ENCODE measurements at regions not wholly inside any gene's neighbourhood (a gene's known extent, or its start where the extent isn't known, plus 50 kb on each side); places are given as distances from the start of the nearest gene placed in this dataset.
"Not testable (repeated sequence)": the region's sequence is repeated elsewhere in the genome, so short reads cannot be mapped to it uniquely, and the experiment has no call there.

GRCh38 chr9:104195142-104195541 lies 101.0 kb downstream of the SMC2 start:
- H3K27ac ChIP-seq; H2AFZ ChIP-seq (replicated peaks); H3K4me1 ChIP-seq; H3K36me3 Mint-ChIP-seq; H3K4me3 Mint-ChIP-seq; H3K27me3 Mint-ChIP-seq (ENCODE audit: insufficient read depth, low read depth); H4K20me1 ChIP-seq (ENCODE audit: low read depth); H3K4me1 Mint-ChIP-seq; H3K79me2 ChIP-seq (ENCODE audit: low read depth); DNase-seq (ENCODE audit: low spot score); H3K4me3 ChIP-seq; H3K36me3 ChIP-seq; H3K9me3 ChIP-seq (ENCODE audit: low read depth); H3F3A ChIP-seq (ENCODE audit: low read depth); H3K4me2 ChIP-seq; H3K9ac ChIP-seq; H3K27me3 ChIP-seq; H3K27ac Mint-ChIP-seq; H3K9me3 Mint-ChIP-seq: not testable (repeated sequence)

- H3K9me3 ChIP-seq (ENCODE audit: low read depth): no peaks in the 10 kb centered on the region
- no peak overlapping the region for H3K4me3 Mint-ChIP-seq
- no peak overlapping the region for H3K4me2 ChIP-seq
- H3K27ac ChIP-seq: no peak overlapping the region
- H3K27ac Mint-ChIP-seq: no peak overlapping the region
- no peaks in the 10 kb centered on the region for H3K27me3 ChIP-seq
- no peak overlapping the region for H3K4me3 ChIP-seq
- no peaks in the 10 kb centered on the region for H4K20me1 ChIP-seq (ENCODE audit: low read depth)
- H3K79me2 ChIP-seq (ENCODE audit: low read depth): no peaks in the 10 kb centered on the region
- H2AFZ ChIP-seq (replicated peaks): no peak overlapping the region
- no peaks in the 10 kb centered on the region for H3F3A ChIP-seq (ENCODE audit: low read depth)
- no peaks in the 10 kb centered on the region for H3K27me3 Mint-ChIP-seq (ENCODE audit: insufficient read depth, low read depth)
- DNase-seq (ENCODE audit: low spot score): no peak
- H3K9ac ChIP-seq: no peak overlapping the region
- H3K4me1 ChIP-seq: no peaks in the 10 kb centered on the region
- H3K4me1 Mint-ChIP-seq: no peaks in the 10 kb centered on the region
- TF ChIP-seq EZH2 (IDR thresholded peaks at IDR 0.05) (no peak), EZH2phosphoT487 (IDR thresholded peaks at IDR 0.05) (no peak), CTCF (IDR thresholded peaks at IDR 0.05) (no peak)
- no peaks in the 10 kb centered on the region for H3K36me3 ChIP-seq
- H3K9me3 Mint-ChIP-seq: no peaks in the 10 kb centered on the region
- H3K36me3 Mint-ChIP-seq: no peaks in the 10 kb centered on the region
Observed at GRCh38 chr9:104200456-104200994, 106.4 kb downstream of the SMC2 start.

GRCh38 chr9:104206766-104207165 lies 112.7 kb downstream of the SMC2 start:
- H3K9me3 ChIP-seq (ENCODE audit: low read depth): no peaks in the 10 kb centered on the region
- no peak overlapping the region for H3K27ac Mint-ChIP-seq
- no peaks in the 10 kb centered on the region for H3K27me3 ChIP-seq
- DNase-seq (ENCODE audit: low spot score): no peak
- H3K9ac ChIP-seq: no peak overlapping the region
- H3K4me3 Mint-ChIP-seq: no peak overlapping the region
- no peak overlapping the region for H3K4me2 ChIP-seq
- H3K79me2 ChIP-seq (ENCODE audit: low read depth): no peaks in the 10 kb centered on the region
- H3K27ac ChIP-seq: no peak overlapping the region
- no peaks in the 10 kb centered on the region for H4K20me1 ChIP-seq (ENCODE audit: low read depth)
- H3K4me1 ChIP-seq: no peaks in the 10 kb centered on the region
- no peaks in the 10 kb centered on the region for H3K27me3 Mint-ChIP-seq (ENCODE audit: insufficient read depth, low read depth)
- no peak overlapping the region for H2AFZ ChIP-seq (replicated peaks)
- no peaks in the 10 kb centered on the region for H3K36me3 ChIP-seq
- H3K9me3 Mint-ChIP-seq: no peaks in the 10 kb centered on the region
- no peak overlapping the region for H3K4me3 ChIP-seq
- TF ChIP-seq EZH2 (IDR thresholded peaks at IDR 0.05) (no peak), CTCF (IDR thresholded peaks at IDR 0.05) (no peak), EZH2phosphoT487 (IDR thresholded peaks at IDR 0.05) (no peak)
- no peaks in the 10 kb centered on the region for H3F3A ChIP-seq (ENCODE audit: low read depth)
- H3K4me1 Mint-ChIP-seq: no peaks in the 10 kb centered on the region
- no peaks in the 10 kb centered on the region for H3K36me3 Mint-ChIP-seq

GRCh38 chr9:104209387-104209786 lies 115.3 kb downstream of the SMC2 start:
- no peaks in the 10 kb centered on the region for H3K9me3 ChIP-seq (ENCODE audit: low read depth)
- no peaks in the 10 kb centered on the region for H3F3A ChIP-seq (ENCODE audit: low read depth)
- no peak overlapping the region for H3K27ac ChIP-seq
- no peaks in the 10 kb centered on the region for H3K27me3 ChIP-seq
- Mint-ChIP-seq H3K4me1 (no peaks in the 10 kb centered on the region), H3K36me3 (no peaks in the 10 kb centered on the region), H3K4me3 (no peak overlapping the region), H3K27me3 (ENCODE audit: insufficient read depth, low read depth) (no peaks in the 10 kb centered on the region), H3K27ac (no peak overlapping the region), H3K9me3 (no peaks in the 10 kb centered on the region)
- H3K9ac ChIP-seq: no peak overlapping the region
- H2AFZ ChIP-seq (replicated peaks): no peak overlapping the region
- DNase-seq (ENCODE audit: low spot score): no peak
- no peaks in the 10 kb centered on the region for H4K20me1 ChIP-seq (ENCODE audit: low read depth)
- H3K4me2 ChIP-seq: no peak overlapping the region
- no peaks in the 10 kb centered on the region for H3K79me2 ChIP-seq (ENCODE audit: low read depth)
- no peak overlapping the region for H3K4me3 ChIP-seq
- no peaks in the 10 kb centered on the region for H3K4me1 ChIP-seq
- TF ChIP-seq EZH2 (IDR thresholded peaks at IDR 0.05) (no peak), CTCF (IDR thresholded peaks at IDR 0.05) (no peak), EZH2phosphoT487 (IDR thresholded peaks at IDR 0.05) (no peak)
- no peaks in the 10 kb centered on the region for H3K36me3 ChIP-seq
